ENCODE measurements at regions not wholly inside any gene's neighbourhood (a gene's known extent, or its start where the extent isn't known, plus 50 kb on each side); places are given as distances from the start of the nearest gene placed in this dataset.

- Histone ChIP-seq H3K4me2 (ENCODE audit: control insufficient read depth, extremely low read depth, insufficient read depth, low read depth, low read length) (no peak overlapping the region), H3K4me3 (ENCODE audit: control insufficient read depth in 2 of 3, extremely low read depth in 1 of 3, insufficient read depth in 2 of 3, low read depth in 1 of 3, low read length in 3 of 3) (no peak overlapping the region), H3K9ac (ENCODE audit: control insufficient read depth, extremely low read depth, insufficient read depth, low read length) (no peak overlapping the region), H3K9me1 (ENCODE audit: control insufficient read depth, extremely low read depth, insufficient read depth, low read length) (no peaks in the 10 kb centered on the region), H3K36me3 (ENCODE audit: control insufficient read depth in 2 of 2, extremely low read depth in 1 of 2, insufficient read depth in 2 of 2, low read length in 2 of 2) (no peaks in the 10 kb centered on the region), H3K4me1 (ENCODE audit: control insufficient read depth, extremely low read depth, insufficient read depth, low read length) (no peaks in the 10 kb centered on the region), H4K20me1 (ENCODE audit: control insufficient read depth, extremely low read depth, insufficient read depth, low read length) (no peaks in the 10 kb centered on the region), H3K27me3 (ENCODE audit: control insufficient read depth, extremely low read depth, insufficient read depth, low read length) (no peaks in the 10 kb centered on the region), H3K27ac (ENCODE audit: control insufficient read depth, insufficient read depth, low read length) (no peak overlapping the region), H3K9me3 (ENCODE audit: control insufficient read depth, low read depth, low read length) (no peaks in the 10 kb centered on the region), H3K79me2 (ENCODE audit: control insufficient read depth, insufficient read depth, low read length) (no peaks in the 10 kb centered on the region), H2AFZ (ENCODE audit: control insufficient read depth, low read length) (no peak overlapping the region)
- TF ChIP-seq, protein P1, sequence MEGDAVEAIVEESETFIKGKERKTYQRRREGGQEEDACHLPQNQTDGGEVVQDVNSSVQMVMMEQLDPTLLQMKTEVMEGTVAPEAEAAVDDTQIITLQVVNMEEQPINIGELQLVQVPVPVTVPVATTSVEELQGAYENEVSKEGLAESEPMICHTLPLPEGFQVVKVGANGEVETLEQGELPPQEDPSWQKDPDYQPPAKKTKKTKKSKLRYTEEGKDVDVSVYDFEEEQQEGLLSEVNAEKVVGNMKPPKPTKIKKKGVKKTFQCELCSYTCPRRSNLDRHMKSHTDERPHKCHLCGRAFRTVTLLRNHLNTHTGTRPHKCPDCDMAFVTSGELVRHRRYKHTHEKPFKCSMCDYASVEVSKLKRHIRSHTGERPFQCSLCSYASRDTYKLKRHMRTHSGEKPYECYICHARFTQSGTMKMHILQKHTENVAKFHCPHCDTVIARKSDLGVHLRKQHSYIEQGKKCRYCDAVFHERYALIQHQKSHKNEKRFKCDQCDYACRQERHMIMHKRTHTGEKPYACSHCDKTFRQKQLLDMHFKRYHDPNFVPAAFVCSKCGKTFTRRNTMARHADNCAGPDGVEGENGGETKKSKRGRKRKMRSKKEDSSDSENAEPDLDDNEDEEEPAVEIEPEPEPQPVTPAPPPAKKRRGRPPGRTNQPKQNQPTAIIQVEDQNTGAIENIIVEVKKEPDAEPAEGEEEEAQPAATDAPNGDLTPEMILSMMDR (optimal IDR thresholded peaks at IDR 0.05 in 1 of 3, IDR thresholded peaks at IDR 0.05 in 1 of 3, conservative IDR thresholded peaks at IDR 0.05 in 1 of 3; ENCODE audit: extremely low read depth in 1 of 3, insufficient read depth in 2 of 3, low read length in 3 of 3) = no peak
- TF ChIP-seq EZH2 (IDR thresholded peaks at IDR 0.05; ENCODE audit: low read length) = no peak
- dilution Hi-C loops (cut with MboI; ENCODE audit: extremely low pct_ligation_motif_present, low sequenced_read_pairs) = no loop called here
- no peak for FAIRE-seq
- no peak for DNase-seq (ENCODE audit: low read depth, low spot score)
These were observed 52.2 kb upstream of the SLC6A11 start for GRCh38 chr3:10763817-10764258.

DNA sequence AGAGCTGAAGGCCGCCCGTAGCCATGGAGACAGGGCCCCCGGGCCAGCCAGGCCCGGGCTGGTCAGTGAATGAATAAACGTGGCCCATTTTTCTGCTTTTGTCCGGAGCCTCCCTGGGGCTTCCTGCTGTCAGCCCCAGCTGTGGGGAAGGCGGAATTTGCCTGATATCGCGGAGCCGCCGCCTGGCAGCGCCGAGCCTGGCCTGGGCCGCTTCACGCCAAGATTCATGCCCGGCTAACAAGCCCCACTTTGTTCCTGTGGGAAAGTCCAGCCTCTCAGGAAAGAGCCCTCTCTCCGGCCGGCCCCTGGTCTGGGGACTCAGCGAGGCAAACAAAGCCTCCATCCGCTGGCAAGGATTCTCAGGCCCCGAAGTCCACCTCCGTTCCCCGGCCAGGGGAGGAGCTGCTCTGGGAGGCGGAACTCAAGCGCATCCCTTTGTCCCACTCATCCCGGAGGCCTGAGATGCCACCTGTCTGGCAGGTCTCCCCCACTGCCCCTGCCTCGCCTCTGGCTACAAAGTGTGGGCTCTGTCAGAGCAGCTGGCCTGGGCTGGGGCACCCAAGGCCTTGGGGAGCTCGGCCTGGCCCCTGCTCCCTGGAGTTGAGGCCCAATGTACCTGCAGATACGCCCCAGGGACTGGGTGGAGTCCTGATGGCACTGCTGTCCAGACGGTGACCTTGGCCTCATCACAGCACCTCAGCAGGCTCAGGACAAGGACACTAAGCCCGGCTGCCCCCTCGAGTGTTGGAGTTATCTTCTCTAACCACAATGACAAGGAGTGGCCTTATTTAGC is 51.6 kb upstream of the SLC6A11 start:
- Histone ChIP-seq H3K9ac (ENCODE audit: control insufficient read depth, extremely low read depth, insufficient read depth, low read length) (no peak overlapping the region), H3K4me2 (ENCODE audit: control insufficient read depth, extremely low read depth, insufficient read depth, low read depth, low read length) (no peak overlapping the region), H2AFZ (ENCODE audit: control insufficient read depth, low read length) (no peak overlapping the region), H3K79me2 (ENCODE audit: control insufficient read depth, insufficient read depth, low read length) (no peaks in the 10 kb centered on the region), H4K20me1 (ENCODE audit: control insufficient read depth, extremely low read depth, insufficient read depth, low read length) (no peaks in the 10 kb centered on the region), H3K9me1 (ENCODE audit: control insufficient read depth, extremely low read depth, insufficient read depth, low read length) (no peaks in the 10 kb centered on the region), H3K36me3 (ENCODE audit: control insufficient read depth in 2 of 2, extremely low read depth in 1 of 2, insufficient read depth in 2 of 2, low read length in 2 of 2) (no peaks in the 10 kb centered on the region), H3K27ac (ENCODE audit: control insufficient read depth, insufficient read depth, low read length) (no peak overlapping the region), H3K4me3 (ENCODE audit: control insufficient read depth in 2 of 3, extremely low read depth in 1 of 3, insufficient read depth in 2 of 3, low read depth in 1 of 3, low read length in 3 of 3) (no peak overlapping the region), H3K9me3 (ENCODE audit: control insufficient read depth, low read depth, low read length) (no peaks in the 10 kb centered on the region), H3K4me1 (ENCODE audit: control insufficient read depth, extremely low read depth, insufficient read depth, low read length) (no peaks in the 10 kb centered on the region), H3K27me3 (ENCODE audit: control insufficient read depth, extremely low read depth, insufficient read depth, low read length) (no peaks in the 10 kb centered on the region)
- TF ChIP-seq, protein P1 (optimal IDR thresholded peaks at IDR 0.05 in 1 of 3, IDR thresholded peaks at IDR 0.05 in 1 of 3, conservative IDR thresholded peaks at IDR 0.05 in 1 of 3; ENCODE audit: extremely low read depth in 1 of 3, insufficient read depth in 2 of 3, low read length in 3 of 3) = no peak
- TF ChIP-seq EZH2 (IDR thresholded peaks at IDR 0.05; ENCODE audit: low read length) = no peak
- no peak for DNase-seq (ENCODE audit: low read depth, low spot score)
- dilution Hi-C loops (cut with MboI; ENCODE audit: extremely low pct_ligation_motif_present, low sequenced_read_pairs) = no loop called here
- FAIRE-seq = no peak

All from keratinocyte (primary cell).